ENCODE measurements at regions not wholly inside any gene's neighbourhood (a gene's known extent, or its start where the extent isn't known, plus 50 kb on each side); places are given as distances from the start of the nearest gene placed in this dataset.

- no peak for DNase-seq
Measured at GRCh38 chr16:64450177-64450576, 671.7 kb downstream of the CDH11 start.

- DNase-seq = no peak
Measured at GRCh38 chr16:64449506-64449905, 672.4 kb downstream of the CDH11 start.

GRCh38 chr16:64445649-64446048, 676.2 kb downstream of the CDH11 start:
- DNase-seq = no peak

- no peak for DNase-seq
Measured at GRCh38 chr16:64445245-64445644, 676.6 kb downstream of the CDH11 start.

GRCh38 chr16:64440421-64440831, 681.4 kb downstream of the CDH11 start:
- DNase-seq = no peak

- no peak for DNase-seq
Measured at GRCh38 chr16:64440005-64440404, 681.9 kb downstream of the CDH11 start.

- peak; percentile 38 for DNase-seq
Measured at GRCh38 chr16:64437706-64438324, 684.0 kb downstream of the CDH11 start.

- no peak for DNase-seq
Measured at GRCh38 chr16:64434526-64435069, 687.3 kb downstream of the CDH11 start.

- peak; percentile 15 for DNase-seq
Measured at GRCh38 chr16:64428463-64429113, 693.3 kb downstream of the CDH11 start.

GRCh38 chr16:64426131-64426666, 695.7 kb downstream of the CDH11 start:
- no peak for DNase-seq

GRCh38 chr16:64425381-64425780, 696.5 kb downstream of the CDH11 start:
- DNase-seq = no peak

GRCh38 chr16:64422259-64422658, 699.6 kb downstream of the CDH11 start:
- no peak for DNase-seq

- DNase-seq = no peak
Measured at GRCh38 chr16:64421515-64421914, 700.3 kb downstream of the CDH11 start.

- DNase-seq = no peak
Measured at GRCh38 chr16:64419832-64420231, 702.0 kb downstream of the CDH11 start.

GRCh38 chr16:64417711-64418227, 704.1 kb downstream of the CDH11 start:
- DNase-seq = no peak

GRCh38 chr16:64416216-64417005, 705.5 kb downstream of the CDH11 start:
- DNase-seq = peak; percentile 55

GRCh38 chr16:64412578-64413280, 709.1 kb downstream of the CDH11 start:
- no peak for DNase-seq

- no peak for DNase-seq
Measured at GRCh38 chr16:64410306-64410705, 711.6 kb downstream of the CDH11 start.

- no peak for DNase-seq
Measured at GRCh38 chr16:64409783-64410210, 712.1 kb downstream of the CDH11 start.

- no peak for DNase-seq
Measured at GRCh38 chr16:64408699-64409098, 713.2 kb downstream of the CDH11 start.

- no peak for DNase-seq
Measured at GRCh38 chr16:64406770-64407181, 715.1 kb downstream of the CDH11 start.

- DNase-seq = no peak
Measured at GRCh38 chr16:64403352-64403751, 718.5 kb downstream of the CDH11 start.

All from RPMI8226 (cell line).